HG03521 (cell line): ENCODE measurements at regions not wholly inside any gene's neighbourhood (a gene's known extent, or its start where the extent isn't known, plus 50 kb on each side); places are given as distances from the start of the nearest gene placed in this dataset.

Experiments used
- ATAC-seq: cut with Tn5 transposase; IDR thresholded peaks from one replicate; pipeline ENCODE4 v1.9.1; 2021; ENCODE audit warnings: mild to moderate bottlenecking, moderate library complexity; ENCODE audit not compliant: unreplicated experiment

DNA sequence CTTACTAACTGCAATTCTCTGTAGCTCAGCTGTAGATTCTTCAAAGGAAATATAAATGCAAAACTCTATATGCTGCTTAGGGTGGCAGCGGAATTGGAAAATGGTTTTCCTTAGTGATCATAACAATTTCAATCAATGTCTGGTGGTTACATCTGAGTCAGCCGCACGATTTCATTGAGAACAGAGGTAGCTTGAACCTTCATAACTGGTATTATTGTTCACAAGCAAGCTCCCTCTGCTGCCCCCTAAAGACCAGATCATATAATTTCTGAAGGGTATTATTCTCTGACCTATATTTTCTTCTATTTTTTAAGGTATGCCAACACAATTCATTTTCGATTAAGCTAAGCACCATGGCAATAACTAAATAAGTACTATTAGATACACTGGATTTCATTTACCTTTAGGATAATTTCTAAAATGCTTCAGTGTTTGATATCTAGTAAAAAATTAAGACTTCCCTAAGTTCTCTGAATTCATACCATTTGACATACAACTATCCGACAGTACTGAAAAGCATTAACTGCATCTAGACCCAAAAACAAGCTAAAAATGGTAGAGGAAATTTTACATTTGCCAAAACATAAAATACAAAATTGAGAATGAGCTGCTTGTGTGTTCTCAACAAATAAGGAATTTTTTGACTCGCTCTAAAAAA is 181.1 kb upstream of the SPEF2 start:
- no peak for ATAC-seq

DNA sequence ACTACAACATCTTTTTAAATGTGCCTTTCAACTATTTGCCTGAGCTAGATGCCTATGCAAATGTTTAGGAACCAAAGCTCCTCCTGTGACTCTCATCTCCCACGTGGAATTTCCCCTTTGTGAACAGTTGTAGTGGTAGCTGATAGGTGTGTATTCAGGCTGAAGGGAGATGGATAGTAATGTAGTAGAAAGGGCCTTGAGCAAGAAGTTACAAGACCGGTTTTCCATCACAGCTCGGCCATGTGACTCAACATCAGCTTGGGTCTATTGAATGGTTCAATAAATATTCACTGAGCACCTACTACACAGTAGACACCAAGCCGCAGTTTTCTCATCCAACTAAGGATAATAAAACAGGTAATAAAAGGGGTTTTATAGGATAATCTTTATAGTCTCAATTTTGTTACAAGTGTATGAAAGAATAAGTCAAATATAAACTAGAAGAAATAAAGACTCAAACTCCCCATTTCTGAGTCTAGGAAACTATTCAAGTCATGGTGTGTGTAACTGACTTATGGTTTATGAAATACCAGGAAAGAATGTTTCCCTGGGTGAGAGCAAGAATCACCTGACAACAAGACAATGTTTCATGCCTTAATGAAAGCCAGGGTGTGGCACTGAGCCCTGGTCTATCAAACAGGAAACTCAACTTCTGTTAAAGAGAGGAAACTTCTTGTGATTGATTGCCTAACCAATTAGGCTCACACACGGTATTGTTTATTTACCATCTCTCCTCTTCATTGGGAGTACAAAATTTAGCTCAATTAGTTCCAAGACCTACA is 187.1 kb upstream of the SPEF2 start:
- no peak for ATAC-seq

DNA sequence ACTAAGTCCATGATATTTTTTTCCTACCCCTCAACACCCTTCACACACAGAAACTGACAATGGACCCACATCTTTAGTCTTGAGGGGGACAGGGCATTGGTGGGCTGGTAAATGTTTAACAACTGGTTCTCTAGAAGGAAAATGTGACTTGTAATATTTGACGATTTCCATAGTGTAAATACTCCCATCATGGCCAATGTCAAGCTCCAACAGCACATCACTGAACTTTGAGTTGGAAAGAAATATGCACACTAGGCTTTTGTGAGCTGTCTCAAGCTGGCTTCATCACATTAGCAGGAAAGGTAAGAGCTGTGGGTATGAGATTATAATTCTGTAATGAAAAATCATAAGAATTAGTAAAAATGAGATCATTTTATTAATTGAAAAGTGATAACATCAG is 189.9 kb upstream of the PRLR start:
- ATAC-seq = no peak

DNA sequence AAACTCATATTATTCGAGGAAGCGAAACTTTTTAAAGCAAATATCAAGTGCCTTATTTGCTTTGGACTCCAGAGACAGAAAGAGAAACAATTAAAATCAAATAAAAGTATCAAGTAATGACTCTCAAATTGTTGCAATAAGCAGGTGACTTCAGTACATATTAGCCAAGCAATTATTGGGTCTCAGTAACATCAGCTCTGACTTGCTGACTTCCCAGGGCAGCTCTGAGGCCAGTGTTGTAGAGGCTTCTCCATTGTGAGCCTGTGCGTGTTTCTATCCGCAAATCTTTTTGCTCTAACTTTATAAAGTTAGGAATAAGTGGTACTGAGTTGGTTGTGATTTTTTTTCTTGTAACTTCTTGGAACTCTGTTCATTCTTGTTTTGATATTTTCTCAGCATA is 186.8 kb upstream of the PRLR start:
- no peak for ATAC-seq

DNA sequence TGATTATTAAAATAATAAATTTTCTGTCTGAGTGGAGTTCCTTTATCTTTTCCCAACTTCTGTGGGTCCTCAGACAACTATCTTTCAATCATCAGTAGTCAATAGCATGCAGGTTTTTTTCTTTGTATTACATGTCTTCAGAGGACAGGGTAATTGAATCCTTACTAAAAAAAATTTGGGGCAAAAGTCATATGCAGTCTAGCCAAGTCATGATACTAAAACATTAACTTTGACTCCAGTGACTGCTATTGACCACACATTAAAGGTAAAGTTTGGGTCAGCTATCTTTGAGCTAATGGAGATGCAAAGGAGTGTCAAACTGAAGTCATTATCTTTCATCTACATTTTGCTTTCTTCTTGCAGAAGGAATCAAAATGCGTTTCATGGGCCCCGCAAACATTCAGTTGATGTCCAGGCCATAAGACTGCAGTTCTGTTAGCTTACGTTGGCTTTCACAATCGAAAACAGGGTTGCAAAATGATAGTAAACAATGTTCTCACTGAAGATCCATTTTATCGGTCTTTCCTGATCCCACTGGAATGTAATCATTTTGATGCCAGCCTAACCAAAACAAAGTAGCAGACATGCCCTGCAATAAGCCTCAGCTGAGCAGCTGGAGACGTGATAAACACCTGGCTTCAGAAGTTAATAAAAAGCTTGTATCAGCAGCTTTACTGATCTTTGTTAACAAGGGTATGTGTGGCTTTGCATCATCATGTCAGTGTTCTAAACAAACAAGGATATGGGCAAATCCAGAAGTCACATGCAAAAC is 186.1 kb upstream of the PRLR start:
- no peak for ATAC-seq

DNA sequence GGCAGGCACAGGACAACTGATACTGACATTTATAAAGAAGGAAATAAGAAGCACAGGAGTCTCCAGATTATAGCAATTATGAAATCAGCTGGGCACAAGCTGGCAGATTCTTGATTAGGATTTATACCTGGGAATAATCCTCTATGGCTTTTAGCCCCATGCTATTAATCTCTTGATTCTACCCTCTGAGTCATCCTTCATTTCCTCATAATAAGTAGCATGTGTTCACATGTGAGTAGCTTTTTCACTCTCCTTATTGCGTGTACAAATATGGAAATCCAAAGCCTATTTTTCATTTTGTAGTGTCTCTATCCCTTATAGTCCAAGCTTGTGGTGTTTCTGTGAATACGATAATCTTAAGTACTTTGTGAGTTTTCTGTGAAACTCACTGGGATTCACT is 185.0 kb upstream of the PRLR start:
- no peak for ATAC-seq

DNA sequence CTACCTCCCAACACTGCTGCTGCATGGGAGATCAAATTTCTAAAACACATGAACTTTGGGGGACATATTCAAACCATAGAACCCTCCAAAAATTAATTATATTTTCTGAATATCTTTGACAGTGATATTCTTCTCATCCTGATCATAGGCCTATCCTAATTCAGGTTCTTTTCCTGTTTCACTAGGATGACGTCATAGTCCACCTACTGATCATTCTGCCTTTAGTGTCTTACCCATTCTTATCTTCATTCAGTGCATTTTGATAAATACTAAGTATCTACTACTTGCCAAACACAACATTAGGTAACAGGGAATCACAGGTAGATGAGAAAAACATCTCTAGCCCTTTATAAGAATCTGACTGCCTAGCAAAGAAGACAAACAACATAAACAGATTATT is 179.1 kb upstream of the PRLR start:
- ATAC-seq = no peak

DNA sequence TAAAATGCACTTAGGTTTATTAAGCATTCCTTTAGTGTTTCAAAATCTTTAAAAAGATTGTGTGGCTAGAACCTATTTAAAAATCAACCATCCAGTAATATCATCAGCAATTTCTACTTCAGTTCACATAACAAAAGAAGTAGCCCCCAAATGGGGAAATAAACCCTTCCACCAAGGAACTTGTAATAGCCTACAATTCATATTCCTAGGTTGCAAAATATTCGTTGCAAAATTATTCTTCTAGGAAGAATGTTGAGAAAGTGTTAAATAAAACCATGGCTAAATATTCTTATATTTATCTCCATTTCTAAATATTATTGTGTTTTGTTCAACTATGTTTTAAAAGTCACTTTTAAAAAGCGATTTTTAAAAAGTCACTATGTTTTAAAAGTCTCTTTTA is 177.9 kb upstream of the PRLR start:
- ATAC-seq = no peak

DNA sequence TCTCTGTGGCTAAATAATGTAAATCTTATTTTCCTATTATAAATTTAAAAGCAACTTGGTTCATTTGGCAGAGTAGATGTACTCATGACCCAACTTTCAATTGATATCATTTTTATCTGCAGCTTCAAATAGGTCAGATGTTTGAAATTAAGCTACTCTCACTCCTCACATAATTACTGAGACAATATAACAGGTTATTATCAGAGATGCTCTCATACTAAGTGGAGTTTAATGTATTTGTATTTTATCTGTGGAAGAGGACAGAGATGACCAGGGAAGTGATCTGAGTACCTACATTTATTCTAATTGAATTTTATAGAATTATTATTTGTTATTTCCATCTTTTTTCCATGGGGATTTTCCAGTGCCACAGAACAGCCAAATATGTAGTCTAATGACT is 177.4 kb upstream of the PRLR start:
- ATAC-seq = no peak

DNA sequence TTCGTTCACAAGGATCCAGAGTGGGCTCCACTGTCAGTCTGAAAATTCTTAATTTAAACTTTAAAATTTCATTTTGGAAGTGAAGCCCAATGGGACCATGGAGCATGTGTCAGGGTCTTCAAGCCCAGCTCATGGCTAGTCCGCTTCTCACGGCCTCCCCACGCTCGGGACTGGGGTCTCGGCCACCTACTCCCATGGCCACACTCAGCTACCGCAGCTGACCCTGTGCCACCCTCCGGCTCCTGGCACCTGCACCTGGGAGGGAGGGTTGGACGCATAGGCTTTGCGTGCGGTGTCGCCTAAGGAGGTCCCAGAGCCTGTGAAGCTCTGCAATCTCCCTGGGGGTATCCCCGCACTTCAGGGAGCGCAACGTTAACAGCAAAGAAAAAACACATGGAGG is 175.7 kb upstream of the PRLR start:
- no peak for ATAC-seq

DNA sequence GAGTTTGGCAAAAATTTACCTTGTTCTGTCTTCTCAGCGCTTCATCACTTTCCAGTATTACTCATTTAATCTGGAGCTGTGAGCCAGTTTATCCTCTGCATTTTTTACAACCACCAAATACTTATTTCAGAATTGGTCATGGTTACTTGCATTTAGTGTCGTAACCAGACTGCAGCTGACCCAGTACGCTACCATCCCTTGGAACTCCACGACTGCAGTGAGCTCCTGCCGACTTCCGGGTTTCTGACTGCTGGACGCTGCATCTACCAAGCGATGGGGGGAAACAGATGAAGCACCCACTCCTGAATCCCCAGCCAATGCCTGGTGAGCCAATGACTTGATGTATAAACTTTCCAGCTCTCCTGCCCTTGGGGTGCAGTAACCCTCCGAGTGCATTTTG is 174.4 kb upstream of the PRLR start:
- no peak for ATAC-seq

DNA sequence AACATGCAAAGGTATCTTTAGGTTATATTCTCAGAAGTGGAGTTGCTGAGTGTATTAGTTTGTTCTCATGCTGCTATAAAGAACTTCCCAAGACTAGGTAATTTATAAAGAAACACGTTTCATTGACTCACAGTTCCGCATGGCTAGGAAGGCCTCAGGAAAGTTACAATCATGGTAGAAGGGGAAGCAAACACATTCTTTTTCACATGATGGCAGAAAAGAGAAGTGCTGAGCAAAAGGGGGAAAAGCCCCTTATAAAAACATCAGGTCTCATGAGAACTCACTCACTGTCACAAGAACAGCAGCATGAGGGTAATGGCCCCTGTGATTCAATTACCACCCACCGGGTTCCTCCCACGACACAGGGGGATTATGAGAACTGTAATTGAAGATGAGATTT is 163.6 kb upstream of the PRLR start:
- ATAC-seq = no peak

DNA sequence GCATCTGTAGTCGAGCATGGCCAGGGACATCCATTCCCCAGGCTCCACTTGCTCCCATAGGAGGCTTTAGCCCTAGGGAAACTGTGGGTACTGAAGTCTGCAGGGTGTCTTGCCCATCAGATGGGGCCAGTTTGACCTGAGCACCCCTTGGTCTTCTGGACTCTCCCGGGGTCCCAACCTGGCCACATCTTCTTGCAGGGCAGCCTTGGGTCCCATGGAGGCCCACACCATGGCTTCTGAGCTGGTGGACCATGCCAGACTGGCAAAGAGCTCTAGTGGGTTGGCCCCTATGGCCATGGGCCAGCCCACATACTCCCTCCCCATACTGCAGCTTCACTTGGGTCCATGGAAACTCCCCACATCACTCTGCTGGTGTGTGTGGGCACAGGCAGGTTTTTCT is 154.4 kb upstream of the PRLR start:
- no peak for ATAC-seq

DNA sequence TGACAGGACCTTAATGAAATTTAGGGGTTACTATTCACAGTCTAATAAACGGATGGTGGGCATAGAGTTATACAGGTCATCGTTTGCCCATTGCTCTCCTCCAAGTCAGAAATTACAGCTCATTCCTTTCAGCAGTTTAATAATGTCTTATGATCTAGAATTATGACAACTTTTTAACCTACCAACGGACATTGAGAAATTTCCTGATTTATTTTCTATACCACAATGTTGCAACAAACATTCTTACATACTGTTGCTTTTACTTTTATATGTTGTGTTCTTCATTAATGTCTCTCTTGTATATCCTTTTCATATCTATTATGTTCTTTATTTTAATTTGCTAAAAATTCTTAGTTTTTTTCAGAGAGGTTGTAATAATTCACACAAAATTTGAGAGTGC is 152.8 kb upstream of the PRLR start:
- ATAC-seq = no peak

DNA sequence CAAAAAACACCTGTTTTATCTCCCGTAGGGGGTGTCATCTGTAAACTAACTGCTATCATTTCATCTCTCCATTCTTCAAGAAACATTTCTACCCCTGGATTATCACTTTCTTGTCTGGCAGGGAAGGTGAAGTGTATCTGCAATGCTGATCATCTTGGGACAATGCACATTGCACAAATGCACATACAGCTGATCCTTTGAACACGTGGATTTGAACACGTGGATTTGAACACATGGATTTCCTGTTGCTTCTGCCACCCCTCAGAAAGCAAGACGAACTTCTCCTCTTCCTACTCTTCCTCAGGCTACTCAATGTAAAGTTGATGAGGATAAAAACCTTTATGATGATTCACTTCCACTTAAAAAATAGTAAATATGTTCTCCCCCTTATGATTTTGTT is 147.4 kb upstream of the PRLR start:
- no peak for ATAC-seq

DNA sequence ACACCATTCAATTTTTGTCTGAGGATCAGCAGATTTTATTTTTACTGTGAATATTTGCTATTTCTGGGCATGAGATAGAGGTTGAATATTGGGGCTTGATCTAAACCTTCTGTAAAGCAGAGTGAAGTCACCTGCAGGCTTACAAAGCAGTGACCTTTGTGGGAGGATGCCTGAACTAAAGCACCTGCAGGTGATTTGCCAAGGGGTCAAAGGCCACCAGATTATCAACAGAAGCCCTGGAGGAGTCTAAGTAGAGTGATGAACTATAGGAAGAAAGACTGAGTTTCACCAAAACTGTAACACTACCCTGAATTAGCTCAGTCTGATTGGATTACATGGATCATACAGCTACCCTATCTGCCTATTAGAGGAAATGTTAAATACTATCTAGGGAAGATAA is 144.3 kb upstream of the PRLR start:
- no peak for ATAC-seq

DNA sequence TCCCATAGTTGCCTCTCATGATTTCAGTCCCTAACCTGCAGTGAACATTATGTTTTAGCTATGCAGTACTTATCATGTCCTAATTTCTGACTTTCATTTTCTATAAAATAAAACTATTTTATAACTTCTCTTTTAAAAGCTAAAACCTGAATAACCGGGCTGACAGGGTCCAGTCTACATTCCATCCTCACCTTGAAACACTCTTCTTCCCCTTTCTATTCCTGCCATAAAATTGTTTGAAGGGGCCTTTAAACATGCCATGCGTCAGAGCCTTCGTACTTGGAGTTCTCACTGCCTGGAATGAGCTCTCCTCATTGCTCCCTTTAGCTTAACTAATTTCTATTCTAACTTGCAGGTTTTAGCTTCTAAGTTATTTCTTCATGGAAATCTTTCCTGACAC is 143.0 kb upstream of the PRLR start:
- no peak for ATAC-seq

DNA sequence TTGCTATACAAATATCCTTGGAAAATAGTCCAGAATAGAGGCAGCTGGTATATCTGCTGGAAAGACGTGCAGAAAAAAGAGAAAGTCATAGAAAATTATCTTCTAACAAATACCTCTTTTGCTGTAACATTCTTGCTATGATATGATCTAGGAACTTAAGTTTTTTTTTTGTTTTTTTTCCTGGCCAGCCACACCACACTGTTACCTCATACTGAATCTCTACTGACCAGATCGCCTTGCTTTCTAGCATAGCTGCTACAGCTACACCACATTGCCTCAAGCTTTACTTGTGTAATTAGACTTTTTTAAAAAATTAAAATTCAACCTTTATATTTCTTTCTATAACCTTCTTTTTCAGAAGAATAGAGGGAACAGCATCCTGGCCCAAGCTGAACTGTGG is 142.2 kb upstream of the PRLR start:
- ATAC-seq = no peak

DNA sequence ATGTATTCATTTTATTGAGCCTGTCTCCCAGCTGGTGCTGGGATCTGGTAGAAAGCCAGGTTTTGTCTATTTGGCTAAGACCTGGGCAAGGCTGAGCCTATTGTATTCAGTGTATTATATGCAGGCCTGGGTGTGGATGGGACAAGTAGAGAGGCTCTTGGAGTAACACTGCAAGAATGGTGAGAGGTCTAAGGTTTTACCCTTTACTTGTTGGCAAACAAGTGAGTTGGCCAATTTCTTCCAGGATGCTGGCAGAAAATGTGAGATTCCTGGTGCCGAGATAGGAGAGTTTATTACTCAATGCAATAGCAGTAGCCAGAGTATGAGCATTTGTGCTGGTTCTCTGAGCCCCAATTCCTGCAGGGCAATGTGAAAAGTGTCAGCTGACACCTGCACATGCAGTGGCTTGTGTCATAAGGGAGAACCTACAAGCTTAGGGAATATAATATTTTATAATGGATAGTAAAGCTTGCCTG is 141.7 kb upstream of the PRLR start:
- ATAC-seq = no peak

DNA sequence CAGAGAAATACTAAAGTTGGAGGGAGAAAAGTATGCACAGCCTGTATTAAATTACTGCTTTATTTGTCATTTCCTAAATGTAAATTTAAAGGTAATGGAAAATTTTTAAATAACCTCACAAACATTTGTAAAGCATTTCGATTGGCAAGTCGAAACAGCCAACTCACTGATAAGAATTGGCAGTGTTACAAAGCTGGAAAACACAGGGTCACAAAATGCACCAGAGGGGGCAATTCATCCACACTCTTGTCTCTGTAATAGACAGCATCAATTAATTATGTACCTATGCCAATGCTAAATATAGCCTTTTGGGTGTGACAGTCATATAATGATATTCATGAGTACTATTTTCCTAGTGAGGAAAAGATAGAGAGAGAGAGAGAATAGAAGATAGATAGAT is 140.6 kb upstream of the PRLR start:
- no peak for ATAC-seq

DNA sequence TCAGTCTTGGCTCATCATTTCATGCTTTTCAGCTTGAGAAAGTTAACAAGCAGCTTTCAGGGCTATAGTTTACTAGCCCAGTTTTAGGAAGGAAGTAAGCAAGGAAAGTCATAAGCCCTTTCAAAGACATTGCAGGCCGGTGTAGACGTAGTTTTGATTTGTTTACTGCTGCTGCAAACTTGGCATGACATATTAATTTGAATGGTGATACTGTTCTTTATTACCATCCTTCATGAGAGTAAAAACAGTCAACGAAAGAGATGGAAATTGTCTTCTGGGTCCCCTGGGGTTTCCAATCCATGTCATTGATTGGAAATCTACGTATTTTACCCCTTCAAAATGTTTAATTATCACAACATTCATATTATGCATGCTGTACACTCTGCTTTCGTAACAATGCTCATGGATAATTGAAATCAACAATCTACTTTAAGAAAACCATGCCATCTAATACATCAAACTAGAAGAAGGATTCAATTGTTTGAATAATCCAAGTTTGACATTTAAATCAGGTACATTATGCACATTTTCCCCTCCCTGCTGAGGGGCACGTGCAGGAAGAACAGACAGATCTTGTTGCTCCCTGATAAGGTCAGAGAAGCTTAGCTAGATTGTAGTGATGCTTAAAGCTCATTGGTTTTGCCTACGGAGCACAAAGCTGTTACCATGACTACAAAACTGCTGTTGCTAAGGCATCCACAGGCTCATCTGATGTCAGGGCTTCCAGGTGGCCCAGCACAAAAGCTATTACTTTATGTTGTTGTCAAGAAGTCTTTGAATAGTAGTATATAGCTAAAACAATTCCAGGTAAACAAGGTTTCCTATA is 139.9 kb upstream of the PRLR start:
- no peak for ATAC-seq
